Epidermal melanocyte (primary cell): ENCODE measurements at regions not wholly inside any gene's neighbourhood (a gene's known extent, or its start where the extent isn't known, plus 50 kb on each side); places are given as distances from the start of the nearest gene placed in this dataset.

Experiments
- DNase-seq: peaks from one replicate; pipeline ENCODE4 v3.0.0; 2011; ENCODE audit warnings: low spot score; ENCODE audit not compliant: insufficient read length

DNA sequence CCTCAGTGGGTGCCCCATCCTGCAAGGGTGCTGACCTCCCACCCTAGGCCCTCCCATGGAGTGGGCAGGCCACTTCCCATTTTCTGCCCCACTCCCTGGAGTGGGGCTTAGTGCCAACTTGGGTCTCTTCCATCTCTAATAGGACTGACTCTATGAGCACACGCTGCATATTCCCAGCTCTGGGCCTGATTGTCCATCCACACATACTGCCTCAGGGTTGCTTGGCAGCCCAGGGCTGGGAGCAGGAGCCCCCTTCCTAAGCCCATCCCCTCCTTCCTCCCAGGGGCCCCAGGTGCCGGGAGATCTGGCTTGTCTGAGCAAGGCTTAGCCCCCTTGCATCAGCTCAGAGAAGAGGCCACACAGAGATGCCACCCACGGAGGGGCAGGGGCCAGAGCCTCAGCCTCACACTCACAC, 55.1 kb downstream of the PJA1 start:
- no peak for DNase-seq

DNA sequence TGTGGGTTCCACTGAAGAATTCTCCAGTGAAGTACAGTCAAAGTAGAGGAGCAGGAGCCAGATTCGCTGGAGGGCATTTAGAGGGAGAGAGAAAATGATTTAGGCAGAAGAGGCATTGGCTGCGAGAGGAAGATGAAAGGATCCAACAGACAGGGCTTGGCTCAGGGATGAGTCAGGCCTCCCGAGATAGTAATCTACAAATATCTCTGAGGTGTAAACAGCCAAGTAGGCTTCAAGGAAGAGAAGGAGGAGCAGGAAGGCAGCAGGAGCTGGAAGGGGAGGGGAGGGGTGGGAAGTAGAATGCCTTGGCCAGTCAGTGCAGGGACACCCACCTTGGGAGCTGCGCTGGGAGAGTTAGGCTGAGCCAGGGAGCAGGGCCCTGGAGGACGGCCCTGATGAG, 55.5 kb downstream of the PJA1 start:
- no peak for DNase-seq

DNA sequence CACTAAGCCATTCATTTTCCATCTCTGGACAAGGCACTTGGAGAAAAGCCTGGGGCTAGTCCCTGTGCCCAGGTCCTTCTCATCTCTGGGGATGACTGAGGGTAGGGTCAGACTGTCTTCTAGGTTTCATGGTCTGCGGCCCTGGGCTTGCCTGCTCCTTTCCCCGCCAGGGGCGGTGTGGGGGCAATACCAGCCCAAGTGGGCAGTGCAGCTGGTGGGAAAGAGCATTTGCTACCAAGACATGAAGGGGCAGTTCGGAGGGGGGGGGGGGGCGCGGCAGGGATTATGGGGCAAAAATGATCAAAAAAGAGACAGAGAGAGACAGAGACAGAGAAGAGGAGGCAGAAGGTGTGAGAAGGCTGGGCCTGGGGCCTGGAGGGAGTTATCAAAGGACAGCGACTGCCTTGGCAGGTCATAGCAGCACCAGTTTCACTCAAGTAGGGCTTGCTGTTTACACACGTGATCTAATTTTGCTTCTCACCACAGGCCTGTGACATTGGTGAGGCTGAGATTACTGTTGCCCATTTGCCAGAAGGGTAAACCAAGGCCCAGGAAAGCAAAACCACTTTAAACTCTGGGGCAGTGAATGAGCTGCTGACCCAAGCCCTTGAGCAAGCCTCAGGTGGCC, 56.1 kb downstream of the PJA1 start:
- DNase-seq = no peak

DNA sequence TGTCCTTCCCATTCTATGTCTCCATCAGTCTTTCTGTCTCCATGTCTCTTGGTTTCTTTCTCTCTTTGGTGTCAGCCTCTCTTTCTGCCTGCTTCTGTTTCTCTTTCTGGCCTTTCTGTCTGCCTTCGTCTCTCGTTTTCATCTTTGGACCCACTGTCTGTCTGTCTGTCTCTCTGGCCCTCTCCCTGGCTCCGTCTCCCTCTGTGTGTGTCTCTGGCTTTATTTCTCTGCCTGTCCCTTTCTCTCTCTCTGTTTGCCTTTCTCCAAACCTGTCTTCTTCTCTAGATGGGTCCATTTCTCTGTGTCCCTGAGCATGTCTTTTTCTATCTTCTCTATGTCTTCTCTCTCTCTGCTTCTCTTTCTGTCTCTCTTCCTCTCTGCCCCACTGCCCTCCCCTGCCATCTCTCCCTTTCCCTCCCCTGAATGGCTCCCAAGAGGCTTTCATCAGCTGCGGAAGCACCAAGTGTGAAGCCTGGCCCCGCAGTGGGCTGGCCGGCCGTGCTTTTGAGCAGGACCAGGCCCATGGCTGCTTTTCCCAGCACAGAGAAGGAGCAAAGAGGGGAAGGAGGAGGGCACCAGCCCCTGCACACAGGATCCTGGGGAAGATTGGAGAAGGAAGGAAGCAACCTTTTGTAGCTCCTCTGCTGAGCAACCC, 57.4 kb downstream of the PJA1 start:
- no peak for DNase-seq

DNA sequence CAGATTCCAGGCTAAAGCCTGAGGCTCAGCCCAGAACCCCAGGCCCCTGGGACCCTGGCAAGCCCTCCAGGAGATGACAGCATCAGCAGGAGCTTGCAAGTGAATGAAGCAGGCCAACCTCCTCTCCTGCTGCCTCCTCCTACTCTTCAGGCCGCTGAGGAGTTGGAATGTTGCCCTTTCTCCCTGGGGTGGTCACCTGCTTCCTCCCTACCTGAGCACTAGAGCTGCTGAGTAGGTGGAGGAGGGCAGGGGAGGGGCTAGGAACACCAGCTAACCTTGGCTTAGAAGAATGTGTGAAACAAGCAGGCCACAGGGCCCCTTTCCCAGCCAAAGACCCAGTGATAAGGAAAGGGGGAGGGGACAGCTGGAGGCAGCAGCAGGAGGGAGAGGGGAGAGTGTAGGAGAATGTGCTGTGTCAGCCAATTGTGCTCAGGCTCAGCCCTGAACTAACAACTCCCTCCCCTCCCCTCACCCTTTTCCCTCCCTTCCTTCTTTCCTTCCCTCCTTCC, 58.0 kb downstream of the PJA1 start:
- DNase-seq = no peak

DNA sequence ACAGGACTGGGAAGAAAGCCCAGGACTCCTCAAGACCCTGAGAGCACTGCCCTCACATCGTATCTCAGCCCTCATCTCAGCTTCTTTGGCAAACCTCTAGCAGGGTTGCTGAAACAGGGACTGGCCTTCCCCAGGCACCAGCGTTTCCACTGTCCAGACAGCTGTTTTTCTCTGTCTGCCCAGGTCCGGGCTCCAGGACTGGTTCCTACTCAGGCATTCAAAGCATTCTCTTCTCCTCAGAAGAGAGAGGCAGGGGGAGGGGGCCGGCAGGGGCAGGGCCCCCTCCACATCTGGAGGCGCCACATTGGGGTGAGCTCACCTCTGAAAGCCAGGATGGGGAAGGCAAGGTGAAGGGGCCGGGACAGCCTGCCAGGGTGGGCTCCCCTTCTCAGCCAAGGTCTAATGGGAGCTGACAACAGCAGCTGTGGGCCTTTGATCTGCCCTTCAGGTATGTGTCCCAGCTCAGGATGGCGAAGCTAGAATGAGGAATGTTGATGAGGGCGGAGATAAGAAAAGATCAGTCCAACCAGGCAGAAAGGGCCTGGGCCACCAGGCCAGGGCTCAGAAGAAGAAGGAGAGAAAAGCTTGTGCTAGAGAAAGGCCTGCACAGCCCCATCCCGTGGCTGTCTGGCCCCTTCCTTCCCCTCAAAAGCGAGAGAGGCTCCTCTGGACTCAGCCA, 60.4 kb downstream of the PJA1 start:
- no peak for DNase-seq

DNA sequence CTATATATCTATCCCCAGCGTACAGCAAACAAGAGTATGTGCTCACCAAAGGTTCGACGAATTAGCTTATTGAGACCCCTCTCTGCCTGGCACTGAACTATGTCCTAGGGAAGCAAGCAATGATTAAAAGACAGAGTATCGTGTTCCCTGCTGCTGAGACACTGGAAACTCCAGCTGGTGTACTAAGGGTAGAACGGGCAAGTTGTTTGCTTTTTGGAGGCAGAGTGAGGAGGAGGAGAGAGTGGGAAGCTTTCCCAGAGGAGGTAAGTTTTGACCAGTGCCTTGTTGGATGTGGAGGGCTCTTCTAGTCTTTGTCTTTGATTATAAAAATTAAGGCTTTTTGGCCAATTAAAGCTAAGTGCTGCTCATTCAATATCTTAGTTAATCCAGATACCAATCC, 61.7 kb downstream of the PJA1 start:
- DNase-seq = no peak

DNA sequence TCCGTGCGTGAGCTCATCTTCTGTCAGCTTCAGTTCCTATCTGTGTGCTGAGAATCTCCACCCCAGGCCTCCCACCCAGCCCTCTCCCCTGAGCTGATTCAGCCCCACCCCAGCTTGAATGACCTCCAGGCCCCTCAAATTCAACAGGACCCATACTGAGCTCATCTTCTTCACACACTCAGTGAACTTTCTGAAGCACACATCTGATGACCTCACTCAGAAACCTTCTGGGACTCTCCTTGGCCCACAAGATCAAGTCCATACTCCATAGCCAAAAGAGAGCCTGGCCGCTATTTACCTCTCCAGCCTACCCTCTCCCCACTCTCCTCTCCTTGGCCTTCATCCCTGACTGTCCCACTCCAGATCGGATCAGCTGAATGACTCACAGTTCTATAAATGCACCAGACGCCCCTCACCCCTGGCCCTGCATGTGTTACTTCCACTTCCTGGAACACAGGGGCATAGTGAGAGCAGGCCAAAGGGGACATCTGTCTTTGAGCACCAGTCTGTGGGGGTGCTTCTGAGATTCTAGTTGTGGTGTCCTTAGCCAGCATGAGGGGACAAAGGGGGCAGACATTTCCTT, 62.5 kb downstream of the PJA1 start:
- no peak for DNase-seq

DNA sequence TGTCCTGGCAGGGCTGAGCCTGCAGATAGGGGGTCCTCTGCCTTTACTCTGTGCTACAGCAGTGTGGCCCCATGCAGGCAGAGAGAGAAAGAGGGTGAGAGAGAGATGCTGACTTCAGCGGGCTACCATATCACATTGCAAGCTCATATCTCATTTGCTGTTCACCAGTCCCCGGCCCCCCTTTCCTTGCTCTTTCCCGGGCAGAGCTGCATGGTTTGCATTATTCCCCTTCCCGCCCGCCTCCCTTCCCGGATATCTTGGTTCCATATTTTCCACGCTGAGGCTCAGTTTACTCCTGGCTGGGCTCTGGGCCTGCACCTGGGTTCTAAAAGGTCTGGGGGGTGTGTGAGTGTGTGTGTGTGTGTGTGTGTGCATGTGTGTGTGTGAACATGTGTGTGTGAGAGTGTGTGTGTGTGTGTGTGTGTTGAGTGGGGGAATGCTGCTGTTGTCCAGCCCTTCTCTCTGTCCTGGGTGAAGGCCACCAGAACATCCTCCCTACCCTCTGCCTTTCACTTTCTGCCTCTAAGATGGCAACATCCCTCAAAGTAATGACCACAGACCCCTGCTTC, 63.5 kb downstream of the PJA1 start:
- no peak for DNase-seq

DNA sequence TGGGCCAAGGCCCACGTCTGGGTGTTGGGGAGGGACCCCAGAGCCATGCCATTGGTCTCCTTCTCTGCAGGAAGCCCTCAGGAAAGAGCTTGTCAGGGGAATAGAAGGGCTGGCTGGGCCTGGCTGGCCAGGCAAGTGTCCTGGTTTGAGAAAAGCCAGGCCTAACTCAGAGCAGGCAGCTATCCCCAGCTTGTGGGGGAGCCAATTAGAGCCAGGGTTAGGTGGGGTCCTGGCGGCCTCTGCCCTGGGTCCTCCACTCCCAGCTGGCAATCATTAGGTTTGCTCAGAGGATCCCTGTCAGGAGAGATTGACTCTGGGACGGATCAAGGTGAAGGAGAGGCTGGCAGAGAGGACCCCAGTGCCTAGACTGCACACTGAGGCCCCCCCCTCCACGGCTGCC, 64.8 kb downstream of the PJA1 start:
- no peak for DNase-seq

DNA sequence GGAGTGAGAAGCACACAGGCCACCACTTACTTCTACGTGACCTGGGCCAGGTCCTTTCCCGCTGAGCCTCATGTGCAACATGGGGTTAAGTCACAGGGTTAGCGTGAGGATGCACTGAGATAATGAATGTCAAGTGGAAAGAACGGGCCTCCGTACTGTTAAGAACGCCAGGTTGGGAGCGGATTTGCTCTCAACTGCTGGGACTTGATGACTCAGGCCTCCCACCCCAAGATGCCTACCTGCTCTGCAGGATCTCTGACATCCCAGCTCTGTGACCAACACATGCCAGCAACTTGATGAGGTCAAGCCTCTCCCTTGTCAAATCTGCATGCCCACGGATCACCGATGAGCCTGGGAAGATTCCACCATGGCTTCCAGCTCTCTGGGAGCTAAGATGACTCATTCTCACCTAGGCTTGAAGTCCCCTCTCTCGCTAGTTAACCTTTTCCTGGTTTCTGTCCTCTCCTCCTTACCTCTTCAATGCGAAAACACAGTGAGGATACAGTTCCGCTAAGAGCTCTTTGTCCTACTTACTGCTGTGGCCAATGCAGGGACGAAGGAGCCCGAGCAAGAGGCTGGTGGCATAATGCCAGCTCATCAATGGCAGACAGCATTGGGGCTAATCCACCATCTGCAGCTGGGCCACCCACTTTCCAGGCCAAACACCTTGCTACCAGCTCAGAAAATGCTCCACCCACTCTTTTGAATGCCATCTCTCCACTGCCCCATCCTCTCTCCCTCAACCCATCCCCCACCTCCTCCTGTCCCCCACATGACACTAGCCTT, 67.6 kb downstream of the PJA1 start:
- no peak for DNase-seq

DNA sequence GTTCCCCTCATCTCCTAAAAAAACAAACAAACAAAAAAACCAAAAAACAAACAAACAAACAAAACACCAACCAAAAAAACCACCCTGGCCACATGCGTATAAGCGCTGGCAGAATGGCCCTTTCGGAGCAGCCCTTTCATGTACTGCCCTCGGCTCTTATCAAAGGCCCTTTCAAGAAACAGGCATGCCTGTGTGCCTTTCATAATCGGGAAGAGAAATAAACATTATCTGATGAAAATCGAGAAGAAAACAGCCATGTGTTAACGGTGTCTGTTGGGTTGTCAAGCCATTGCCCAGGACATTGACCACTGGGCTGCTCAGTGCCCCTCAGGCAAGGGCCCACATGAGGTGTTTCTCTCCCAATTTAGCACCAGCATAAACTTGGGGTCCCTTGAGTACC, 68.3 kb downstream of the PJA1 start:
- DNase-seq = no peak

DNA sequence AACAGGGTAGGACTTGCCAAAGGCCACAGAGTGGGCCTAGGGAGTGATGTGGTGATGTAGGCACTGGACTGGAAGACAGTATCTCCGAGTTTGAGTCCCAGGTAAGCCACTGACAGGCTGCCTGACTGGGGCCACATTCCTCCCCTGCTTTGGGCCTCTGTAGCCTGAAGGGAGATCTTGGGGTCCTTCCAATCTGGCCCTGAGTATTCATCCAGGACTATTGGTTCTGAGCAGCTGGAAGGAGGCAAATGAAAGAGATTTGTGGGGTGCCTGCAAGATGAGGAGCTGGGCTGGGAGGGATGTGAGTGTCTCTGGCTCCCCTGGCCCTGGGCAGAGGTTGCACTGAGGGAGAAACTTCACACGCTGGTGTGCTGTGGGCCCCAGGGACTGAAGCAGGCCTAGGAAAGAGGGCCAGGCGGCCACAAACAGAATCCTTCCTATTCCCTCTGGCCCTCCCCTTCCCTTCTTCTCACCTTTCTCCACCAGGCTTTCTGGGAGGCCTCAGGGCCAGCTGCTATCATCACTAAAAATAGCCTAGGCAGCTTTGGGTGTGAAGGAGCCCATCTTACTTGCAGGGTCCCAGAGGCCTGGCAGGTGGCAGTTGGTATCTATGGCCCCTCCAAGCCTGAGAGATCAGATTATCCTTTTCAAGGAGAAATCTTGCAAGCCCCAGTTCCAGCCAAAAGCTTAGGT, 70.1 kb downstream of the PJA1 start:
- DNase-seq = no peak

DNA sequence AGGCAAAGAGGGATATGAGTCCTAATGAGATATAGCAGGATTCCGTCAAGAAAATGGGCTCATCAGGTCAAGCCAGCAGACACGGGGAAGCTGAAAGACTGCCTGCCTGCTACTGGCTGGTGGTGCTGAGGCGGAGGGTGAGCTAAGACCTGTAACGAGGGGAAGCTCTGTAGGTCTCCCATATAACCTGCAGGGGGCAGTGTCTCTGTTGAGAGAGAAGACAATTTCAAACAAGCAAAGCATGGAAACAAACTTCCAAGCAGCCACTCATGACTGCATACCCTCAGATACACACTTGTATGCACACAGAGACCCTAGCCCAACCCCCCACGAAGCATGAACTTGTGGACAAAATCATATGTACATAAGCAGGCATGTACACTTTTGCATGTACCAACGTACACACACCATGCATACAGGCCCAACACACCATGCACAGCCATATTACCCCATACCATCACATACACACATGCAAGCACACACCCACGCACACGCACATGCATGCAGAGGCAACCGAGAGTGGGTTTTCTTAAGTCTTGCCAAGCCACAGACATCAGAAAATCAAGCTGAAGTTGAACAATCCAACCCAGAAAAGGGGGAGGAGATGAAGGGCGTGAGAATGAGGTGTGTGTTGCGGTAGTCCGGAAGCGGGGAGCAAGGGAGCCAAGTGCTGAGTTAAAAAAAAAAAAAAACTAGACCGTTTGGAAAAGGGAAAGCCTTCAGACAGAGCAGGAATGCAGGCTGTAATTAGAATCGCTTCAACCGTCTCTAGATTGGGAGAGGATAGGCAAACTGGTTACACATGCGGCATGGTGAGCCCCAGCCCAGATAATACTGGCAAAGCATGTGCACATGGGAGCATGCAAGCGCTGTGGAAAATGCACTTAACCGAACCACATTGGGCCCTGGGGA, 71.0 kb downstream of the PJA1 start:
- peak; percentile 44 for DNase-seq

DNA sequence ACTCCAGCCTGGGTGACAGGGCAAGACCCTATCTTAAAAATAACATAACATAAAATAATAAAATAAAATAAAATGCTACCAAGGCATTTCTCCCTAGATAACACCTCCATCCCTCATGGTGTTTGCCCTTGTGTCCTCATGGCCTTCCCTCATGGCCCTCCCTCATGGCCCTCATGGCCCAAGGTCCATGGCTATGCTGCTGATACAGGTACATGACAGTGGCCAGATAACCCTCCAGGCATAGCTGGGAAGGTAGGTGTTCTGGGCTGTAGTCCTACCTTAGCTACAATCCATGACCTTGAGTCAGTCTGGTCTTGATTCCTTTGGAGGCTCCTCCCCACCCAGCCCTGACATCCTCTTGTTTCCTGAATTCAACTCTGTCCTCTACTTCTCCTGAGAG, 75.2 kb downstream of the PJA1 start:
- DNase-seq = no peak

DNA sequence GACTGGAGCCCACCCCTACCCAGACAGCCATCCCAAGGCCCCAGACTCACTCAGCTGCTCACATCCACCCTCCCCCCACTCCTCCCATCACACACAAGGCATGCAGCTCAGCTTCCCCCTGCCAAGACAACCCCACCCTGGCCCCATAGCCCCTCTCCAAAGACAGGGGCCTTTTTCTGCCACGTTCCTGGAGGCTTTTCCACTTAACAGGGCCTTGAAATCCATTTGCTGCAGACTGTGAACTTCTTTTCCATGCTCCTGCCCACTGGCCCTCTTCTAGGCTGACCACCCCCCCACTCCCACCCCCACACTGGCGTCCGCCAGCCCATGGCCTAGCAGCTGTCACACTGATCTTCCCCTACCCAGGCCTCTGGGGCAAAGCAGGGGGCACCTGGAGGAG, 76.0 kb downstream of the PJA1 start:
- no peak for DNase-seq

DNA sequence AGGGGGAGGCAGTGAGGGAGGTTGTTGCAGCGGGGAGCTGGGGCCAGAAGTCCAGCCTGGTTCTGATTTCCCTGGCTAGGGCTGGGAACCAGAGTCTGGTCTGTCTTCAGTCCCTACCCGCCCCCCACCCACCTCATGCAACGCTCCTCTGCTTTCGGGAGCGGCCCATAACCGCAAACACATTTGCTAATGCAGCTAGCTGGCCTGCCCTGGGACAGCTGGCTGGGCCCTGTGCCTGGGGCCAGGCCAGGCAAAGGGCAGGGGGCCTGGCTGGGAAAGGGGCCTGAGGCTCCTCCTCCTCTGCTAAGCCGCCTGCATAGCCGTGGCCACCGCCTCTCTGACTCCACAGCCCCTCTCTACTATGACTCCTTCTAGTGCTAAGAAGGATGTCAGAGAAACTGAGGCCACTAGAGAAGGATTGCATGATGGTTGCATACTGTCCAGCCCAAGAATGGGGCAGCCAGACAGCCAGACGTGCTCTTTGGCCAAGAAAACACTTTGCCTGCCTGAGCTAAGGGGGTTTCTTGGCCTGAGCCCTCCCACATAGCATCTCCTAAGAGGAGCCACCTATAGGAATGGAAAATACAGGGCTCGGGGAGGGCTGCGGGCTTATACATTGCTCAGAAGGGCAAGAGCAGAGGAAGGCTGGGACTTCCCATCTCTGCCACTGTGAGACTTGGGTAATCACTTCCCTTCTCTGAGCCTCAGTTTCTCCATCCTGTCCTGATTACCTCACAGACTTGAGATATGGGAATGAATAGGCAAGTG, 76.9 kb downstream of the PJA1 start:
- no peak for DNase-seq

DNA sequence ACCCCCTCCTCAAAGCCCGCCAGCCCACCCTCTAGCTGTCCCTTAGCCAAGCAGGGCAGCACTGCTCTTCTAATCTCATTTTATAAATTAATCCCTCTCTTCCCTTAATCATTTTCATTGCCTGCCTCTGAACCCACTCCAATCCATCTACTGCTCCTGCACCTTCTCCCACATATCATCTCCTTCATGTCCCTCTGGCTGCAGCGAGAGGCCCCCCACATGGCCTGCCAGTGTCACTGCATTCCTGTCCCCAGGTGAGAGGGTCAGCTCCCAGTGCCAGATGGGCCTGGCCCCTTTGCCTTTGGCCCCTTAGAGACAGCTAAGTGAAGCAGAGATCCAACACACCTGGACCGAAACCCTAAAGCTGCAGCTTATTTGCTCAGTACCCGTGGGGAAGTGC, 79.4 kb downstream of the PJA1 start:
- no peak for DNase-seq

DNA sequence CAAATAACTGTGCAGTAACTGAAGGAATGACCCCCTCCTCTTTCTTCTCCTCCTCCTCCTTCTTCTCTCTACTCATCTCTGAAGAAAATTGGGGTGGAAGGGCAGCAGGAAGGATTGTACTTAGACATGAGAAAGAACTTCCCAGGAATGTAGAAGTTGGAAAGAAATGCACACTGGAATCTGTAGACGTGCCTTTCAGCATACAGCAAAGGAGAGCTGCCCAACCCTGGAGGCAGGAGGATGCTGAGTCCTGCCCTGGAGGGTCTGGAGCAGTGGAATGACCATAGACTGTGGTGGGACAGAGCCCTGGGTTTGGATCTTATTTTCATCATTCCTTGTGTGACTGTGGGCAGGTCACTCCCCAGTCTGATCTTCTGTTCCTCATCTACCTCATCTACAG, 80.1 kb downstream of the PJA1 start:
- DNase-seq = no peak
